Osteocyte (in vitro differentiated cells): ENCODE measurements at regions not wholly inside any gene's neighbourhood (a gene's known extent, or its start where the extent isn't known, plus 50 kb on each side); places are given as distances from the start of the nearest gene placed in this dataset.
"Not testable (repeated sequence)": the region's sequence is repeated elsewhere in the genome, so short reads cannot be mapped to it uniquely, and the experiment has no call there.

ENCODE experiments used
- DNase-seq: peaks from one replicate; pipeline ENCODE4 v3.0.0; 2021; ENCODE audit warnings: mixed read lengths; ENCODE audit not compliant: unreplicated experiment; ENCODE audit errors: extremely low spot score
- H3K27ac Mint-ChIP-seq: one replicate; pipeline ENCODE4 v1.8.0; 2021; ENCODE audit warnings: mild to moderate bottlenecking, mixed read lengths; ENCODE audit not compliant: unreplicated experiment
- H3K27me3 Mint-ChIP-seq: one replicate; pipeline ENCODE4 v1.8.0; 2021; ENCODE audit warnings: mixed read lengths; ENCODE audit not compliant: unreplicated experiment
- H3K36me3 Mint-ChIP-seq: one replicate; pipeline ENCODE4 v1.8.0; 2021; ENCODE audit warnings: mixed read lengths; ENCODE audit not compliant: unreplicated experiment
- H3K4me1 Mint-ChIP-seq: one replicate; pipeline ENCODE4 v1.8.0; 2021; ENCODE audit warnings: mixed read lengths; ENCODE audit not compliant: unreplicated experiment
- H3K4me3 Mint-ChIP-seq: one replicate; pipeline ENCODE4 v1.8.0; 2021; ENCODE audit warnings: mild to moderate bottlenecking, moderate library complexity, mixed read lengths; ENCODE audit not compliant: unreplicated experiment
- H3K9me3 Mint-ChIP-seq: one replicate; pipeline ENCODE4 v1.8.0; 2021; ENCODE audit warnings: mixed read lengths; ENCODE audit not compliant: unreplicated experiment
- CTCF ChIP-seq: fragments of 200-600 bp; sonication (generic); IDR thresholded peaks from 2 replicates; pipeline ENCODE4 v1.5.0; 2021; ENCODE audit warnings: antibody characterized with exemption, mild to moderate bottlenecking, moderate library complexity

GRCh38 chr18:38751211-38751610, 1185.6 kb upstream of the CELF4 start:
- Mint-ChIP-seq H3K36me3 (no peaks in the 10 kb centered on the region), H3K4me1 (no peaks in the 10 kb centered on the region), H3K27me3 (no peaks in the 10 kb centered on the region), H3K4me3 (no peak overlapping the region), H3K9me3 (no peaks in the 10 kb centered on the region), H3K27ac (no peak overlapping the region)
- no peak for TF ChIP-seq CTCF
- no peak for DNase-seq

GRCh38 chr18:38750751-38751150, 1185.2 kb upstream of the CELF4 start:
- no peaks in the 10 kb centered on the region for H3K9me3 Mint-ChIP-seq
- no peaks in the 10 kb centered on the region for H3K27me3 Mint-ChIP-seq
- H3K36me3 Mint-ChIP-seq = no peaks in the 10 kb centered on the region
- DNase-seq = no peak
- no peaks in the 10 kb centered on the region for H3K4me1 Mint-ChIP-seq
- H3K4me3 Mint-ChIP-seq = no peak overlapping the region
- no peak overlapping the region for H3K27ac Mint-ChIP-seq
- no peak for TF ChIP-seq CTCF

GRCh38 chr18:38747153-38747552, 1181.6 kb upstream of the CELF4 start:
- no peak overlapping the region for H3K4me3 Mint-ChIP-seq
- no peak for DNase-seq
- H3K27ac Mint-ChIP-seq = no peak overlapping the region
- no peak for TF ChIP-seq CTCF
- no peaks in the 10 kb centered on the region for H3K4me1 Mint-ChIP-seq
- peaks cover 5% of the 10 kb centered on the region for H3K9me3 Mint-ChIP-seq
- H3K27me3 Mint-ChIP-seq = no peaks in the 10 kb centered on the region
- H3K36me3 Mint-ChIP-seq = no peaks in the 10 kb centered on the region

GRCh38 chr18:38720181-38720580, 1154.6 kb upstream of the CELF4 start:
- DNase-seq, H3K4me1 Mint-ChIP-seq, H3K4me3 Mint-ChIP-seq, H3K27ac Mint-ChIP-seq, H3K27me3 Mint-ChIP-seq, H3K36me3 Mint-ChIP-seq: not testable (repeated sequence)
- H3K9me3 Mint-ChIP-seq = peaks cover 31% of the 10 kb centered on the region

- H3K36me3 Mint-ChIP-seq = no peaks in the 10 kb centered on the region
- H3K27ac Mint-ChIP-seq = no peak overlapping the region
- TF ChIP-seq CTCF = no peak
- no peak overlapping the region for H3K4me3 Mint-ChIP-seq
- H3K9me3 Mint-ChIP-seq = peaks cover 31% of the 10 kb centered on the region
- no peaks in the 10 kb centered on the region for H3K27me3 Mint-ChIP-seq
- H3K4me1 Mint-ChIP-seq = no peaks in the 10 kb centered on the region
- no peak for DNase-seq
These were observed 1152.8 kb upstream of the CELF4 start for GRCh38 chr18:38718365-38718901.

- H3K4me1 Mint-ChIP-seq = no peaks in the 10 kb centered on the region
- H3K9me3 Mint-ChIP-seq = peaks cover 11% of the 10 kb centered on the region
- TF ChIP-seq CTCF = no peak
- no peak for DNase-seq
- no peak overlapping the region for H3K27ac Mint-ChIP-seq
- no peaks in the 10 kb centered on the region for H3K36me3 Mint-ChIP-seq
- no peak overlapping the region for H3K4me3 Mint-ChIP-seq
- no peaks in the 10 kb centered on the region for H3K27me3 Mint-ChIP-seq
These were observed 1143.5 kb upstream of the CELF4 start for GRCh38 chr18:38709122-38709521.
